ENCODE measurements at regions not wholly inside any gene's neighbourhood (a gene's known extent, or its start where the extent isn't known, plus 50 kb on each side); places are given as distances from the start of the nearest gene placed in this dataset.

DNA sequence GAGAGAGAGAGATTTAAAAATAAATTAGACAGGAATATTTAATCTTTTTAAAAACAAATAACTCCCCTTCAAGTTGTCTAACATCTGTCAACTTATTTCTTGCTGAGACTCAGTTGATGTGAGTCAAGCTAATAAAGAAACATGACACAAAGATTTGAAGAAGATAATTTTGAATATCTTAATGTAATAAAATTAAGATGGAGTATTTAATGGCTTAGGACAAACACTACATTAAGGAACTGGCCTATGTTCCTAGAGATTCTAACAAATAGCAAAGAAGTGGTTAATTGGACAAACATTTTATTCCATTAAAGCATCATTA, 134.0 kb downstream of the INSIG2 start:
- Histone ChIP-seq H3K27me3 (replicated peaks; ENCODE audit: control insufficient read depth, insufficient read depth, low read length) (no peaks in the 10 kb centered on the region), H3K36me3 (ENCODE audit: control insufficient read depth, insufficient read depth, low read length) (no peaks in the 10 kb centered on the region), H3K4me3 (replicated peaks; ENCODE audit: low read depth, low read length) (no peak overlapping the region)
- DNase-seq (ENCODE audit: extremely low read depth, insufficient read length), result no peak
- TF ChIP-seq, protein P1, sequence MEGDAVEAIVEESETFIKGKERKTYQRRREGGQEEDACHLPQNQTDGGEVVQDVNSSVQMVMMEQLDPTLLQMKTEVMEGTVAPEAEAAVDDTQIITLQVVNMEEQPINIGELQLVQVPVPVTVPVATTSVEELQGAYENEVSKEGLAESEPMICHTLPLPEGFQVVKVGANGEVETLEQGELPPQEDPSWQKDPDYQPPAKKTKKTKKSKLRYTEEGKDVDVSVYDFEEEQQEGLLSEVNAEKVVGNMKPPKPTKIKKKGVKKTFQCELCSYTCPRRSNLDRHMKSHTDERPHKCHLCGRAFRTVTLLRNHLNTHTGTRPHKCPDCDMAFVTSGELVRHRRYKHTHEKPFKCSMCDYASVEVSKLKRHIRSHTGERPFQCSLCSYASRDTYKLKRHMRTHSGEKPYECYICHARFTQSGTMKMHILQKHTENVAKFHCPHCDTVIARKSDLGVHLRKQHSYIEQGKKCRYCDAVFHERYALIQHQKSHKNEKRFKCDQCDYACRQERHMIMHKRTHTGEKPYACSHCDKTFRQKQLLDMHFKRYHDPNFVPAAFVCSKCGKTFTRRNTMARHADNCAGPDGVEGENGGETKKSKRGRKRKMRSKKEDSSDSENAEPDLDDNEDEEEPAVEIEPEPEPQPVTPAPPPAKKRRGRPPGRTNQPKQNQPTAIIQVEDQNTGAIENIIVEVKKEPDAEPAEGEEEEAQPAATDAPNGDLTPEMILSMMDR (IDR thresholded peaks at IDR 0.05; ENCODE audit: insufficient read depth, low read length, poor library complexity, severe bottlenecking), result no peak

DNA sequence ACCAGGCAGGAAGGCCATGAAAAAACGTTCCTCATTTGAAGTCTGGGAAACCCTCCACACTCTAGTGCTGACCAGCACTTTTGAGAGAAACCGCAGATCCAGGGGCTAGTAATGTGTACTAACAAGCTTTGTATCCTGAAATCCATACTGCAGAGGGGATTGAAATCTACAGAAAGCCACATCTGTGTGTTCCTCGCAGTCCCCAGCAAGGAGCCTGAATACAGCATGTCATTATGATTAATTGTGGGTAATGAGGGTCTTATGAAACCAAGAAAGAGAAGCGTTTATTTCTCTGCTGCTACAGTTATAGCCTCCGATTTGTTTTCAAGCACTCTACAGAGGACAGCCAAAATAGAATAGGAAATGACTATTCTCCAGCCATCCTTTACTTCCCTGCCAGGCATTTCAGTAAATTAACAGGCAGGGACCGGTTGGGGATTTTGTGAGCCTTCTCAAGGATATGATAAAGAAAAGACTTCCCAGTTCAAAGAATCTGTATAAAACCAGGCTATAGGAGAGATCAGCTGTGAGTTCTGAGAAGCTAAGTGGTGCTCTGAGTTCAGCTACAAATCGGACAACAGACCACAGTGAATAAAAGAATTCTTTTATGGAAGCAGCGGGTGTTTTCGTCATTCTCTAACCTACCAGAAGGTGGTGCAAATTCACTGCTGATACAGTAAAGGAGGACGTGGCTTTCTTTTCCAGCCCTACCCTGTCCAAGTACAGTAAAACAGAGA, 133.4 kb downstream of the INSIG2 start:
- DNase-seq (ENCODE audit: extremely low read depth, insufficient read length), result no peak
- Histone ChIP-seq H3K4me3 (replicated peaks; ENCODE audit: low read depth, low read length) (no peak overlapping the region), H3K27me3 (replicated peaks; ENCODE audit: control insufficient read depth, insufficient read depth, low read length) (no peaks in the 10 kb centered on the region), H3K36me3 (ENCODE audit: control insufficient read depth, insufficient read depth, low read length) (no peaks in the 10 kb centered on the region)
- TF ChIP-seq, protein P1 (IDR thresholded peaks at IDR 0.05; ENCODE audit: insufficient read depth, low read length, poor library complexity, severe bottlenecking), result peak; percentile 65

DNA sequence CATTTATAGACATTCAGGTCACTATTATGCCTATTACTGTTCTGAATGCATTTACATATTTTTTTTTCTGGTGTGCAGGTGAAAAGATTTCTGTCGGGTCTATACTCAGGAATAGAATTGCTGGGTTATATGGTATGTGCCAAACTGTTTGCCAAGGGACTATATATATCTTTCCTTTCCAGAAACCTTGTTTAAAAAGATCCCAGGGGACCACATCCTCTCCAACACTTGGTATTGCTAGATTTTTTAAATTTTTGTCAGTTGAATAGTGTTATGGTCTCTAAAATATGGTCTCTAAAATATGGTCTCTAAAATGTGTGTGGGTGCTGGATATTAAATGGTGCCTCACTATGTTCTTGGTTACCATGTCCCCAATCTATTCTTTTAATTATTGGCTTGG, 131.3 kb downstream of the INSIG2 start:
- DNase-seq (ENCODE audit: extremely low read depth, insufficient read length), result no peak
- TF ChIP-seq, protein P1 (IDR thresholded peaks at IDR 0.05; ENCODE audit: insufficient read depth, low read length, poor library complexity, severe bottlenecking), result no peak
- no peaks in the 10 kb centered on the region for H3K27me3 ChIP-seq (replicated peaks; ENCODE audit: control insufficient read depth, insufficient read depth, low read length)
- no peaks in the 10 kb centered on the region for H3K36me3 ChIP-seq (ENCODE audit: control insufficient read depth, insufficient read depth, low read length)
- no peak overlapping the region for H3K4me3 ChIP-seq (replicated peaks; ENCODE audit: low read depth, low read length)

DNA sequence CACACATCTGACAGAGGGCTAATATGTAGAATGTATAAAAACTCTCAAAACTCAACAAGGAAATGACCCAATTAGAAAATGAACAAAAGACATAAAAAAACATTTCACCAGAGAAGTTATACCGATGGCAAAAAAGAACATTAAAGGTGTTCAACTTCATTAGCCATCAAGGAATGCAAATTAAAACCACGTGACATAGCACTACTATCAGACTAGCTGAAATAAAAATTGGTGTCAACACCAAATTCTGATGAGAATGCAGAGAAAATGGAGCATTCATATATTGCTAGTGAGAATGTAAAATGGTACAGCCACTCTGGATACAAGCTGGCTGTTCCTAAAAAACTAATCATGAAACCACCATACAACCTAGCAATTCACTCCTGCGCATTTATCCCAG, 128.0 kb downstream of the INSIG2 start:
- TF ChIP-seq, protein P1 (IDR thresholded peaks at IDR 0.05; ENCODE audit: insufficient read depth, low read length, poor library complexity, severe bottlenecking), result no peak
- DNase-seq (ENCODE audit: extremely low read depth, insufficient read length), result no peak
- no peak overlapping the region for H3K4me3 ChIP-seq (replicated peaks; ENCODE audit: low read depth, low read length)
- H3K36me3 ChIP-seq (ENCODE audit: control insufficient read depth, insufficient read depth, low read length), result no peaks in the 10 kb centered on the region
- no peaks in the 10 kb centered on the region for H3K27me3 ChIP-seq (replicated peaks; ENCODE audit: control insufficient read depth, insufficient read depth, low read length)

DNA sequence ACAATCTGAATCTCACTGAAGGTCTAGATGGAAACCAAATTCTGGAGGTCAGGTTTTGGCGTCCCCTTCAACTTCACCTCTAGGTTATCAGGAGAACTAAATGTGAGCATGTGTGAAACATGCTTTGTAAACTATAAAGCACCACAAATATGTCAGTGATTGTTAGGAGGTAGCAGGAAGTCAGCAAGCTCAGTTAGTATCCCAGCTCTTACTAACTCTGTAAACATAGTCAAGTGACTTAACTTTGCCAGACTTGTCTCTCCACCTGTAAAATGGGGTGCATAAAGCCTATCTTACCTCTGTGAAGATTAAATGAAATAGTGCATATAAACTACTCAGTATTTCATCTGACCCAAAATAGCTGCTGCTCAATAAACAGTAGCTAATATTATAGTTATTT, 121.5 kb downstream of the INSIG2 start:
- TF ChIP-seq, protein P1 (IDR thresholded peaks at IDR 0.05; ENCODE audit: insufficient read depth, low read length, poor library complexity, severe bottlenecking), result no peak
- no peak for DNase-seq (ENCODE audit: extremely low read depth, insufficient read length)
- Histone ChIP-seq H3K4me3 (replicated peaks; ENCODE audit: low read depth, low read length) (no peak overlapping the region), H3K36me3 (ENCODE audit: control insufficient read depth, insufficient read depth, low read length) (no peaks in the 10 kb centered on the region), H3K27me3 (replicated peaks; ENCODE audit: control insufficient read depth, insufficient read depth, low read length) (peaks cover 2% of the 10 kb centered on the region)

DNA sequence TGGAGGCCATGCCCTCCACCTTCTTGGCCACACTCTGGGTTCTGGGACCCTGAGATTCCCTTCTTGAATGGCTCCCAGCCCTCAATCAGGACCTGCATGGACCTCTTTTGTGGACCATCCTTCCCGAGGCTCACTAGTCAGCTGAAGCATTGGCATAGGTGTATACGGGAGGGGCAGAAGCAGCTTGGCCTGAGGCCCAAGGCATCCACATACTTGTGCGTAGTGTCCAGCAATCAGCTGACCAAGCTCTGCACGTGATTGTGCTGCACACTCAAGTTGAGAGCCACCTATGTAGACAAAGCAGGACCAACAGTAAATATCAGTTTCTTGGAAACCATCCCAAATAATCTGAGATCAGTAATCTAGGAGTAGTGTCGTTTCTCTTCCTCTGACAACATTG, 119.6 kb downstream of the INSIG2 start:
- Histone ChIP-seq H3K27me3 (replicated peaks; ENCODE audit: control insufficient read depth, insufficient read depth, low read length) (peaks cover 2% of the 10 kb centered on the region), H3K36me3 (ENCODE audit: control insufficient read depth, insufficient read depth, low read length) (no peaks in the 10 kb centered on the region), H3K4me3 (replicated peaks; ENCODE audit: low read depth, low read length) (no peak overlapping the region)
- no peak for DNase-seq (ENCODE audit: extremely low read depth, insufficient read length)
- TF ChIP-seq, protein P1 (IDR thresholded peaks at IDR 0.05; ENCODE audit: insufficient read depth, low read length, poor library complexity, severe bottlenecking), result no peak
